Peyer's patch (tissue), 4 donors: ENCODE measurements at regions not wholly inside any gene's neighbourhood (a gene's known extent, or its start where the extent isn't known, plus 50 kb on each side); places are given as distances from the start of the nearest gene placed in this dataset.

Source experiments
- DNase-seq, 3 donors: peaks; one replicate each; pipeline ENCODE4 v3.0.0-alpha.2; 2017 to 2019
- H3K27ac ChIP-seq, 4 donors: fragments of 200-600 bp; sonication (generic); one replicate each; pipeline ENCODE4 v1.5.1; 2016 to 2019
- H3K27me3 ChIP-seq, 2 donors: fragments of 200-600 bp; sonication (generic); one replicate each; pipeline ENCODE4 v1.5.1; 2019
- H3K36me3 ChIP-seq, 3 donors: fragments of 200-600 bp; sonication (generic); one replicate each; pipeline ENCODE4 v1.5.1; 2016 to 2019
- H3K4me1 ChIP-seq, 4 donors: fragments of 200-600 bp; sonication (generic); one replicate each; pipeline ENCODE4 v1.5.1; 2016 to 2019
- H3K4me3 ChIP-seq, 4 donors: fragments of 200-600 bp; sonication (generic); 1 replicate in 3 of 4; 2 replicates in 1 of 4; pipeline ENCODE4 v1.5.1; 2016 to 2019; ENCODE audit warnings: mild to moderate bottlenecking in 1 of 4
- H3K9me3 ChIP-seq, 4 donors: fragments of 200-600 bp; sonication (generic); one replicate each; pipeline ENCODE4 v1.5.1; 2016 to 2019; ENCODE audit warnings: mild to moderate bottlenecking in 1 of 4
- POLR2A ChIP-seq, 2 donors: fragments of 450-650 bp; IDR thresholded peaks; one replicate each; pipeline ENCODE4 v1.5.1; 2017; ENCODE audit warnings: antibody characterized with exemption in 2 of 2, mild to moderate bottlenecking in 2 of 2, moderate library complexity in 2 of 2
- TF ChIP-seq, protein P1 (sequence below), 6 experiments: fragments of 450-650 bp in 4 of 6; fragments of 200-600 bp in 2 of 6; sonication (generic) in 1 of 6; IDR thresholded peaks; one replicate each; pipeline ENCODE4 v1.5.1; 2017 to 2019; ENCODE audit warnings: antibody characterized with exemption in 6 of 6, mild to moderate bottlenecking in 3 of 6, moderate library complexity in 1 of 6

GRCh38 chr6:4675121-4675520, 101.1 kb upstream of the CDYL start:
- H3K27me3 ChIP-seq = no peaks in the 10 kb centered on the region
- TF ChIP-seq POLR2A (IDR thresholded peaks at IDR 0.05) = no peak
- TF ChIP-seq, protein P1, sequence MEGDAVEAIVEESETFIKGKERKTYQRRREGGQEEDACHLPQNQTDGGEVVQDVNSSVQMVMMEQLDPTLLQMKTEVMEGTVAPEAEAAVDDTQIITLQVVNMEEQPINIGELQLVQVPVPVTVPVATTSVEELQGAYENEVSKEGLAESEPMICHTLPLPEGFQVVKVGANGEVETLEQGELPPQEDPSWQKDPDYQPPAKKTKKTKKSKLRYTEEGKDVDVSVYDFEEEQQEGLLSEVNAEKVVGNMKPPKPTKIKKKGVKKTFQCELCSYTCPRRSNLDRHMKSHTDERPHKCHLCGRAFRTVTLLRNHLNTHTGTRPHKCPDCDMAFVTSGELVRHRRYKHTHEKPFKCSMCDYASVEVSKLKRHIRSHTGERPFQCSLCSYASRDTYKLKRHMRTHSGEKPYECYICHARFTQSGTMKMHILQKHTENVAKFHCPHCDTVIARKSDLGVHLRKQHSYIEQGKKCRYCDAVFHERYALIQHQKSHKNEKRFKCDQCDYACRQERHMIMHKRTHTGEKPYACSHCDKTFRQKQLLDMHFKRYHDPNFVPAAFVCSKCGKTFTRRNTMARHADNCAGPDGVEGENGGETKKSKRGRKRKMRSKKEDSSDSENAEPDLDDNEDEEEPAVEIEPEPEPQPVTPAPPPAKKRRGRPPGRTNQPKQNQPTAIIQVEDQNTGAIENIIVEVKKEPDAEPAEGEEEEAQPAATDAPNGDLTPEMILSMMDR (IDR thresholded peaks at IDR 0.05) = no peak
- H3K27ac ChIP-seq = no peak overlapping the region
- H3K9me3 ChIP-seq = no peaks in the 10 kb centered on the region
- H3K4me1 ChIP-seq = no peaks in the 10 kb centered on the region
- no peaks in the 10 kb centered on the region for H3K36me3 ChIP-seq
- H3K4me3 ChIP-seq = no peak overlapping the region
- no peak for DNase-seq

- Histone ChIP-seq H3K4me3 (no peak overlapping the region), H3K27me3 (no peaks in the 10 kb centered on the region), H3K27ac (no peak overlapping the region), H3K9me3 (no peaks in the 10 kb centered on the region), H3K4me1 (no peaks in the 10 kb centered on the region), H3K36me3 (no peaks in the 10 kb centered on the region)
- DNase-seq = no peak
- TF ChIP-seq, protein P1 (IDR thresholded peaks at IDR 0.05) = no peak
- TF ChIP-seq POLR2A (IDR thresholded peaks at IDR 0.05) = no peak
Measured at GRCh38 chr6:4673861-4674260, 102.3 kb upstream of the CDYL start.

GRCh38 chr6:4672772-4673171, 103.4 kb upstream of the CDYL start:
- Histone ChIP-seq H3K4me3 (no peak overlapping the region), H3K4me1 (no peaks in the 10 kb centered on the region), H3K27ac (no peak overlapping the region), H3K36me3 (no peaks in the 10 kb centered on the region), H3K9me3 (no peaks in the 10 kb centered on the region), H3K27me3 (no peaks in the 10 kb centered on the region)
- no peak for DNase-seq
- no peak for TF ChIP-seq POLR2A (IDR thresholded peaks at IDR 0.05)
- TF ChIP-seq, protein P1 (IDR thresholded peaks at IDR 0.05) = no peak

DNA sequence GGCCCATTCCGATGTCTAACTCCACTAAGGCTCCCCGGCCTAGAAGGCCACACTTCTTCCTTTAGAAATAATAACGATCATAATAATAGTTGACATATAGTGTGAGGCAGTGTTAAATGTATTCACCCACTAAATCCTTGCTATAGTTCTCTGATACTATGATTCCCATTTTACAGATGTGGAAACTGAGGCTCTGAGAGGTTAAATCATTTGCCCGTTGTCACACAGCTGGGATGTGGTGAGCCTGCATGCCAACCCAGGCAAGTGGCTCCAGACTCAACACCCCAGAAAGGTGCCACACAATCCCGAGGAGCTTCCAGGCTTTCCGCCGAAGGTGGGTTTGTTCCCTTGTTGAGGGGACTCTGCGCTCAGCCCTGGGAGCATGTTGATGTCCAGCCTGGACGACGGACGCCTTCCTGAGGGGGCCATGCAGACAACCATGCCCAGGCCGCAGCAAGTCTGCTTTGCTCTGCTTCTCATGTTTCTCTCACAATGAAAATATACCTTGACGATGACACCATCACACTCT, 104.6 kb upstream of the CDYL start:
- Histone ChIP-seq H3K4me3 (no peak overlapping the region), H3K36me3 (no peaks in the 10 kb centered on the region), H3K27ac (no peak overlapping the region), H3K9me3 (no peaks in the 10 kb centered on the region), H3K4me1 (no peaks in the 10 kb centered on the region), H3K27me3 (no peaks in the 10 kb centered on the region)
- no peak for TF ChIP-seq POLR2A (IDR thresholded peaks at IDR 0.05)
- TF ChIP-seq, protein P1 (IDR thresholded peaks at IDR 0.05) = no peak
- DNase-seq = no peak

- Histone ChIP-seq H3K27me3 (no peaks in the 10 kb centered on the region), H3K36me3 (no peaks in the 10 kb centered on the region), H3K4me1 (no peaks in the 10 kb centered on the region), H3K27ac (no peak overlapping the region), H3K9me3 (no peaks in the 10 kb centered on the region), H3K4me3 (no peak overlapping the region)
- DNase-seq = no peak
- TF ChIP-seq, protein P1 (IDR thresholded peaks at IDR 0.05) = no peak
- no peak for TF ChIP-seq POLR2A (IDR thresholded peaks at IDR 0.05)
Measured at GRCh38 chr6:4670824-4671409, 105.3 kb upstream of the CDYL start.

- no peak for DNase-seq
- H3K36me3 ChIP-seq = no peaks in the 10 kb centered on the region
- no peaks in the 10 kb centered on the region for H3K27me3 ChIP-seq
- H3K4me3 ChIP-seq = no peak overlapping the region
- H3K27ac ChIP-seq = no peak overlapping the region
- H3K4me1 ChIP-seq = no peaks in the 10 kb centered on the region
- TF ChIP-seq, protein P1 (IDR thresholded peaks at IDR 0.05) = no peak
- TF ChIP-seq POLR2A (IDR thresholded peaks at IDR 0.05) = no peak
- H3K9me3 ChIP-seq = no peaks in the 10 kb centered on the region
Measured at GRCh38 chr6:4670290-4670689, 105.9 kb upstream of the CDYL start.
